LoVo (cell line): ENCODE measurements at regions not wholly inside any gene's neighbourhood (a gene's known extent, or its start where the extent isn't known, plus 50 kb on each side); places are given as distances from the start of the nearest gene placed in this dataset.

Experiments used
- DNase-seq: peaks from one replicate; pipeline ENCODE4 v3.0.0-alpha.2; 2016; ENCODE audit warnings: low spot score

DNA sequence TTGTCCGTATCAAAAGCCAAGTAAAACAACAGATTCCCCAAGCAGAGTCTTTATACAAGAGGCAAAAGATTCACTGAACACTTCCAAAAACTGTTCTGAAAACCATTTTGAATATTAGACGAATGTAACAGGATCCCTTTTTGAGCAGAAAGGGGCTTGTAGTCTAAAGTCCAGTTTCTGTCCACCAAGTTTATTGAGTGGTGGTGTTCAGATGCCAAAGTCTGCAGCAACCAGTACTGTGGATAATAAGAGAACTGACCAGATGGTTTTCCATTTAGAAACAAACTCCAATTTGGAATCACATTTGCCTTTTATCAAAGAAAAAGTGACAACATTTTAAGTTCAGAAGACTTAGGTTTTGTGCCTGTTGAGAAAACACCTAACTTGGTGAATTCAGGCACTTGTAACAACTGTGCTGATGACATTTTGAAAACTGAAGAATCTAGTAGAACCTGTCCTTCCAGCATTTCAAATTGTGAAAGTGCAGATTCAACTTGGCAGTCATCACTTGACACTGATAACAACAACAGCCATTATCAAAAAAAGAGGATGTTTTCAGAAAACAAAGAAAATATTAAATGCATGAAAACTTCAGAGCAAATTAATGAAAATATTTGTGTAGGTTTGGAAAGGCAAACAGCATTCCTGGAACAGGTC lies 217.1 kb downstream of the CSNK2A3 start:
- DNase-seq = no peak

DNA sequence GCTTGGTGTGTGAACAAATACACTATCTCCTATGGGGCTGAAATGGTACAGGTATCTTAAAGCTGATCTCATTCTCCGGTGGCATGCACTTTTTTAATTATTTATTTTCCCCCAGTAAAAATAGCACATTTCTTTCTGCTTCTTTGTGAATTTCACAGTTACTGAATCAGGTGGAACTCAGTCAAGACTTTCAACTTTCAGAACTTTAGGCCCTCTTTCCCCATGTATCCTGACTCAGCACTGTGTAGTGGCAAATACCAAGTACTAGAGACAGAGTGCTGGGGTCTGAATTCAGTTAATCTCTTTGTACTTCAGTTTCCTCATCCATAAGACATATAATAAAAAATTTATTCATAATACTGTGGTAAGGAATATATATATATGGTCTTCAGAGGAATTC lies 223.9 kb downstream of the CSNK2A3 start:
- no peak for DNase-seq

DNA sequence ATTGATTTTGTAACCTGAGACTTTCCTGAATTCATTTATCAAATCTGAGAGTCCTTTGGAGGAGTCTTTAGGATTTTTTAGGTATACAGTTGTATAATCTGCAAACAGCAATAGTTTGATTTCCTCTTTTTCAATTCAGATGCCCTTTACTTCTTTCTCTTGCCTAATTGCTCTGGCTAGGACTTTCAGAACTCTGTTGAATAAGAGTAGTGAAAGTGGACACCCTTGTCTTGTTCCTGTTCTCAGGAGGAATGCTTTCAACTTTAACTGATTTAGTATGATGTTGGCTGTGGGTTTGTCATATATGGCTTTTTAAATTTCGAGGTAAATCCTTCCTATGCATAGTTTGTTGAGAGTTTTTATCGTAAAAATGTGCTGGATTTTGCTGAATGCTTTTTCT lies 227.4 kb downstream of the CSNK2A3 start:
- DNase-seq = no peak

DNA sequence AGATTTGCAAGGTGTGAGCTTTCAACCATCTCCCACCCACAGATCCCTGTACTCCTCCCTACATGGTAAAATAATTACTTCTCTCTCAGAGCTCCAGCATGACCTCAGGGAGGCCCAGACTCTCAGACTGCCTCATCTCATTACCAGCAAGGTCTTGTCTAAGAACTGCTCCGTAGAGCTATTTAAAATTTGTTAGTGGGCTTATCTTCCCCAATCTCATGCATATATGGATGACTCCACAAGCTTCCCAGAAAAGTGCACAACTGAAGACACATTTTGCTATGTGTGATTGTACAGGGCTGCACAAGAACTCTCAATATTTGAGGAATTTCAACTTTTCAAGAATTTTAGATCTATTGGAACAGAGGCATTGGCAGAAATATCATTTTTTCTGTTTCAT lies 230.3 kb downstream of the CSNK2A3 start:
- DNase-seq = no peak

DNA sequence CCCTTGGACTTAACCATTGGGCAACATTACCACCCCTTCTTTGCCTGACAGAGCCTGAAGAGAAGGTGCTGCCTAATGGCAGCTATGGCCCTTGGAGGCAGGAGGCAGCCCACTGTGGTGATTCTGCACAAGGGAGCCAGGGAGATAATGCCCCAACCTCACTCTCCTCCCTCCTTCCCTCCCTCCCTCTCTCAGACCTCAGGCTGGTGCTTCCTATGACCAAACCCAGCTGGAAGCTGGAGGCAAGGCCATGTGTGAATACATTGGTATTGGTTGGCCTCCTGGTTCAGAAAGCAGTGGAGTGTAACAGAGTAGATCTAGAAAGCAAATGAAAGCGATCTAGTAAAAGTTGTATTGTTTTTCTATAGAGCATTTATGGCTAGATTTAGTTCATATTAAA lies 233.1 kb downstream of the CSNK2A3 start:
- no peak for DNase-seq

DNA sequence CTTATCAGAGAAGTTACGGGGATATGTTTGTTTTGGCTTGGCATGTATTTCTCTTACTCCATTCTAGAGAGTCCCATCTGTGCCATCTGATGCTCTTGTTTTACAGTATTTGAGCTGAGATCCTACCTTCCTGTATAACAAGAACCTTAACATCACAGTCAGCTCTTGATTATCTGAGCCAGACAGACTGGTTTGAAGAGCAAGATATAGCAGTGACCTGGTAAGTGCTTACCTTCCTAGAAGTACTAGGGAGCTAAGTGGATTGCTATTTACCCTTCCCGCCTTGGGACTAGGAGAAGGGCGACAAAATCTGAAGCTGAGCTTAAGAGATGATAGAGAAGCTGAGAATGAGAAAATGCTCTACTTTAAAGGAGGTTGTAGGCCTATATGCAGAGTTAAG lies 235.3 kb downstream of the CSNK2A3 start:
- DNase-seq = no peak

DNA sequence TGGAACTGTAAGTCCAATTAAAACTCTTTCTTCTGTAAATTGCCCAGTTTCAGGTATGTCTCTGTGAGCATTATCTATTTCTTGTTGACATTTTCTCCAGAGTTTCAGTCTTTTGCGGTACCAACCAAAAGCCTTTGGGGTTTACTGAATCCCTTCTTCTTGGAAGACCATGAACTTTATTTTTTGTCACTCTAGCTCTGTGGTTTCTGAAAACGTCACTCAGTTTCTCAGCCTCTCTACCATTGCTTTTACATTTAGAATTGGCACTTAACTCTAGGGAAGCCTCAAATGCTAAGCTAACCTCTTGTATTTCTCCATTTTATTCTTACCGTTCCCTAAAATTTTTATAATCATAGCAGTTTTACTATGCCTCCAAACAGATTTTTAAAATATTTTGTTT lies 237.6 kb downstream of the CSNK2A3 start:
- DNase-seq = no peak

DNA sequence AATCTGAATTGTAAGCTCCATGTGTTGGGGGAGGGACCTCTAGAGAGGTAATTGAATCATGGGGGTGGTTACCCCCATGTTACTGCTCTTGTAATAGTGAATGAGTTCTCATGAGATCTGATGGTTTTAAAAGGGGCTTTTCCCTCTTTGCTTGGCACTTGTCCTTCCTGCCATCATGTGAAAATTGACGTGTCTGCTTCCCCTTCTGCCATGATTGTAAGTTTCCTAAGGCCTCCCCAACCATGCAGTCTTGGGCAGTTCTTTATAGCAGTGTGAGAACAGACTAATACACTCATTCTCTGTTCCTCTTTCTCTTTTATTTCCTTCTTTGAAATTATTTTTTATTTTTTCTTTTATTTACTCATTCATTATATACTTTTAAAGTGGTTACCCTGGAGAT lies 239.4 kb downstream of the CSNK2A3 start:
- no peak for DNase-seq

DNA sequence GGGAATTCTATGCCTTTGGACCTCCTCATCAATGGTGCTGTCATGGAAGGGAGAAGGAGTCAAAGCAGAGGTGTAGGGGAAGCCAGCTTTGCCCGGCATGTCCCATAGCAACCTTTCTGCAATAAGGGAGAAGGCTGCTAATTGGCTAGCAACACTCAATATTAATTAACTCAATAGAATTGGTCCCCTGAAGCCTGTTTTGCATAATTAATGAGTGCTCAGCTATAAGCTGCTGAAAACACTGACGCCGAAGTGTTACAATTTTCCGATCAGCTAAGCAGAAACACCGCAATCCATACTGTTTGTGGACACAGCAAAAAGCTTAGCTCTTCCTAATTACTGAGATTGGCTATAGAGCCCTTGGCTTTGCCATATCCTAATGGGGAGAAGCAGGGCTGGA lies 245.0 kb downstream of the CSNK2A3 start:
- DNase-seq = no peak

DNA sequence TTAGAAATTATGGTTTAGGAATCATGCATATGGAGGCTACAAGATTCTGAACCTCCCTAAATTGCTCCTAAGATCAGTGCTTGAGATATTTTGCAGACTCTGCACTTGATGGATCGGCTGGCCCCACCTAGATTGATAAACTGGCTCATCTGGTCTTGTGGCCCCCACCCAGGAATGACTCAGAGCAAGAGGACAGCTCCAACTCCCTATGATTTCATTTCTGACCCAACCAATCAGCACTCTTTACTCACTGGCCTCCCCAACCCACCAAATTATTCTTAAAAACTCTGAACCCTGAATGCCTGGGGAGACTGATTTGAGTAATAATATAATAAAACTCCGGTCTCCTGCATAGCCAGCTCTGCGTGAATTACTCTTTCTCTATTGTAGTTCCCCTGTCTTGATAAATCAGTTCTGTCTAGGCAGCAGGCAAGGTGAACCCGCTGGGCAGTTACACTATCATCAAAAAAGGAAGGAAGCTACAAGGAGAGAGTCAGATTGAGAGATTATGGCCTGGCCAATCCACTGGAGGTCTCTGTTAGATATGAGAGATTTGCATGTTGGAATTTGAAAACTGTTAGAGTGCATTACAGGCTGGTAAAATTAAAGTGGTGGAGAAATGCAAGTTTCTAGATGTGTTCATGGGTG lies 245.8 kb downstream of the CSNK2A3 start:
- no peak for DNase-seq

DNA sequence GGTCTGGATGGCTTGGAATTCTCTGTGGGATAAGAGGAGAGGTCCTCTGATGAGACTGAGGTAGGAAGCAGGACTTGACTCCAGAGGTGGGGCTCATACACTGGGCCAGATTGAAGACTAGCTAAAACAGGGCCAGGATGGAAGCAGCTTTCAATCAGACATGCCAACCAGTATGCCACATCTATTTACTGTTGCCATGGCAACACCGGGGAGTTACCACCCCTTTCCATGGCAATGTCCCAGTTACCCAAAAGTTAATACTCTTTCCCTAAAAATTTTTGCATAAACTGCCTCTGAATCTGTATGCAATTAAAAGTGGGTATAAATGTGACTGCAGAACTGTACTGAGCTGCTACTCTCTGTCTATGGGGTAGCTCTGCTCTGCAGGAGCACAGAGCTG lies 247.5 kb upstream of the ZBED5 start:
- DNase-seq = no peak

DNA sequence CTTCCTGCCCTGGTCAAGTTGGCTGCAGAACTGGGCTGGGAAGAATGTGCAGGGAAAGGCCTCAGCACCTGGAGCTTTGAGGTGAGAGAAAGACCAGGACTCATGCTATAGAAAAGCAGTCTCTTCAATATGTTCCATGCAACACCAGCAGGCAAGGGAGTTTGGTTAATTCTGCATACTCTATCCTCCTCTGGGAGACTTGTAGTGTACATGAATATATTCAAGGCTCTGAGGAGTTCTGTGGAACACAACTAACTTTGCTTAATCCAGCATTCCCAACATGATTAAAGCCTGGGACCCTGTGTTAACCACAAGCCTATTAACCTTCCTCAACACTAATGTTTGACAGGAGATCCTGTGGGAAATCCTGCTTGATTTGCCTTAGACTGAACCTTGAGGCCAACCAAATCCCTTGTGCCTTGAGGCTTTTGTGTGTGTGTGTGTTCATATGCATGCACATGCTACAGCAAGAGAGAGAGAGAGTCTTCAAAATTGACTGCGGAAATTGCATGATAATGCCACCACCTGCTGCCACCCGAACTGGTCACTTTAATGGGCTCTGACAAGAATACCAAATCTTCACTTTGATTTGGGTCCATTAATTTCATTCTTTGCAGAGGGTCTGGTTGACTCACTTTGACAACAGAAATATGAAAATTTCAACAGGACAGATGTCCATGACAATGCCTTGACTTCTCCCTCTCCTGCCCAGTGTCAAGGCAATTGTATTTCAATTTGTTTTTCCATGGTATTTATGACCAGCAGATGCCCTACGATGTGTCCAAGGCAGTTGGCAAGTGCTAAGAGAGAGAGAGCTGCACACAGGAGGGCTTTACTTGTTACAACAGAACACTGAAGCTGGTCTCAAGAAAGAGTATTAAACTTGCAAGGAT lies 238.2 kb upstream of the ZBED5 start:
- no peak for DNase-seq

DNA sequence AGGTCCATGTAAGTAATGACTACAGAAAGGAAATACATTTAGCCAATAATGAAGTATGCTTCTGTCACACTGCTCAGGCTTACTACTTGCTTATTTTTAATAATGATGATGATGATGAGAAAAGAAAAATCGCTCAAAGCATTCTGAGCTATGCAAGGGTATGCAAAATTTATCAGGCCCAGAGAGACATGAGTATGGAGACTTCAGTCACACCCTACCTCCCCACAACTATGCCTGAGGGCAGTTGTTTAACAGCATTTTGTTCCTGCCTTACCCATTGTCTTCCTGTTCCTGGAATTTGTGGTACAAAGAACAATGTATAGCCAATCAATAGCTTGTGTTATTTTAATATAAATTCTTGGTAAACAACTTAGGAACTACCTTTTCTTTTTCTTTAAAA lies 232.6 kb upstream of the ZBED5 start:
- no peak for DNase-seq

DNA sequence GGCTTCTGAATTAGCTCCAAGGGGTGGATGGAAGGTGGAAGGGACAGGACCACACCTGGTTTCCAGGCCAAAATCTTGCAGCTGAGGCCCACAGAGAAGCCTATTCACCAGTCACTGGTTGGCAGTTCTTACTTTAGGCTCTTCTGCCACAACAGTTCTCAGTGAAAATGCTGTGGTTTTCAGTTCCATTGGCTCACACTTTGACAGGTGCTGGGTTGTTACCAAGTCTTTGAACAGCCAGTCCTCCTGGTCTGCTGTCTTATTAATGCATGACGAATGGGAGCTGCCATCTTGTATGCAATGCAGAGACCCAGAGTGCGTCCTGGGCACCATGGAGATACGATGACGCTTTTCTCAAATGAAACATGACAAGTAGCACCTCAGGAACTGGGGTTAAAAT lies 232.0 kb upstream of the ZBED5 start:
- DNase-seq = no peak

DNA sequence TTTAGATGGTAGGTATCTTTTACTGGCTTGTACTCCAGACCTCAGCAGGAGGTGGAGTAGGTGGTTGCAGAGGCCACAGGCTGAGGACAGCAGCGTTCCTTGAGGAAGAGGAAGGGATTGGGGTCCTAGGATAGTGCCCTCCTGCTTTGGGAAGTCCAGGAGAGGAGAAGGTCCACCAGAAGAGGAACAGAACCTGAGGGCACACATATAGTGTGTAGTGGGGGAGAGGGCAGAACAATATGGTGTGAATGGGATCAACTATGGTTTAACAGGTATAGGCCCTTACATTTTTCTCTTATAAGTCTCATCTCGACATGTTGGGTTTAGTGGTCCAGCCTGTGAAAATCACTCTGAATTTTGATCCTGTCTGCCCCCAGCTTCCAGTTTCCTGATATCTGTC lies 229.1 kb upstream of the ZBED5 start:
- DNase-seq = no peak

DNA sequence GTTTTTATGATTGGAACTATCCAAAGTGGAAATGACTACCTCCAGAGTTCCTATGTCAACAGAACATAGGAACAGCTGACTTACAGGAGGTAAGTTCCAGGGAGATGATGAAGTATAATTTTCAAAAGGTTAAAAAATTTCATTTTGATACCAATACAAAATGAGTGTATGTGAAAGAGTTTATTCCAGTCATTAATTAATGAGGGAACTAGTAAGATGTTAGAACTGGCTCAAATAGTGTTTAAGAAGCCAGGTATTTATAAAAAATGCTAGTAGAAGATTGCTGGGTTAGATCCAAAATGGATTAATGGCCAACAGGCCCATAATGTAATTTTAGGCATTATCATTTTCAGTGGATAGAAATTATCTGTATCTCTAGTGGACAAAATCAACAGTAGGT lies 227.7 kb upstream of the ZBED5 start:
- DNase-seq = no peak

DNA sequence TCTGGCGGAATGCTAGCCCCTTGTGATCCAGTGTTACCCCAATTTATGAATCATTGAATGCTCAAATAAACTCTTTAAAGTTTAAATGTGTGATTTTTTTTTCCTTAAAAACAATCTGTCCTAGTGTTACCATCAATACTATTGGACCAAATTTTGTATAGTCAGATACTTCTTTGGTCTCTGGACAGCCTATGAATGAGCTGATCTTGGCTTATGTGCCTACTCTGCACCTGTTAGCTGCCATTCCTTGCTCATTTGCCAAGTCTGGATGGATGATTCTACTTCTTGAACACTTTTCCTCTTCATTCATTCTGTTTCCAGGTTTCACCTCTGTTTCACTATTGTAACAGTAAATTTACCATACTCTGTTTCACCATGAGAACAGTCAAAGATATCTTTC lies 226.5 kb upstream of the ZBED5 start:
- no peak for DNase-seq

DNA sequence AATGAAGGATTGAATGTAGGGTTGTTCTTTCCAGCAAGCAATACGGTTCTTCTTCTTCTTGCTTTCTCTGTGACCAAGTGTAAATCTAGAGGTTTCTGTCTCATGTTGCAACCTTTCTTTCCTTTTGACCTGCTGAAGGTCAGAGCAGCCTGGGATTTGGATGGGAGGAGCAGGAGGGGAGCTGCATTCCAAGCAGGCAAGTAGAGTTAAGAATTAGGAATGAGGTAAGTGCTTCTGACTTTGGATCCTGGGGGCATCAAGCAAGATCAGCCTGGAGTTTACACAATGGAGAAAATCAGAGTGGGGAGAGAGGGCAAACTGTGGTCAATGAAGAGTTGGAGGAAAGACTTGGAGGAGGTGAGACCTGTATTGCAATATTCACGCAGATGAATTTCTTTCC lies 225.6 kb upstream of the ZBED5 start:
- DNase-seq = no peak

DNA sequence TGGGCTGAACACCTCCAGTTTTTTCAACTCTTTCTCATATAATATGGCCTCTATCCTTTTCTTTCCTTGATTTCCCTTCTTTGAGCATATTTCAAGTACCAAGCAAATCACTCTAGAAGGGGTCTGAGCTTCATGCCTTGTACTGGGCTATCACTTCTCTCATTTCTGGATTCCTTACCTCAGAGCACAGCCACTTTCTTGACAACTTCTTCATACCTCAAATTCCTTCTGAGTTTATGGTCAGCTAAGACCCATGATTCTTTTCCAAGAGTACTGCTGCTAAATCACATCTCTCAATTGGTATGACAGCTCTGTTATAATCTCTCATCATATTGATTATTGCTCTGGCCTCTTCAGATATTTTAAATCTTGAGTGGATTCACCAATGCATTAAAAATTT lies 224.8 kb upstream of the ZBED5 start:
- DNase-seq = no peak

DNA sequence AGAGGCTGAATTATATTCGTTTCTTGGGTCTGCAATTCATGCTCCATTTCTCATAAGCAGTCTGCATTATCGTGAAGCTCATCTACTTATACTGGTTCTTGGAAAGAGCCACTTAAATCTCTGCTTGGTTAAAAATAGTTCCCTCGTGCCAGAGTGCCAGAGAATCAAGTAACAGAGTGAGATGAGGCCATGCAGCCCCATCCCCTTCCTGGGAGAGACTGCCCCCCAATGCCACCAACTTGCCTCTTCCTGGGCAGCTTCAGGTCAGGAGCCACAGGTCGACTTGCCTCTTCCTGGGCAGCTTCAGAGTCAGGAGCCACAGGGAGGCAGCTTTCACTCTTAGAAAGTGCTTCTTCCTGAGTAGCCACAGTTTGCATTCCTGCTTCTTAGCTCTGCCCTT lies 223.9 kb upstream of the ZBED5 start:
- DNase-seq = no peak

DNA sequence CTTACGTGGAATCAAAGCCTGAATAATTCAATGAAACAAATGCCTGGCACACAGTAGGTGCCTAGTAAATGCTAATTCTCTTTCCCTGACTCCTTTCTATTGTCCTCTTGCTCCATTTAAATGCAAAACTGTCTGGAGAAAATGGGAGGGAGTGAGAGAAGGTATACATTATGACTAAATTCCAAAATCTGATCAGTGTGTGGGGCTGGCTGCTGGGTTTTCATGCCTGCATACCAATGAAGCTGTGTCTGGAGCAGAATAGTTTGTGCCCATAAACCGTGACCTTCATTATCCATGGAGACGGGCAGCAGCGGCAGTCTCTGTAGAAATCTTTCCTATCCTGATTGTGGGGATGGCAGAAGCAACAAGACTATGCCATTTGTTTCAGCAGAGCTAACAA lies 223.4 kb upstream of the ZBED5 start:
- DNase-seq = no peak

DNA sequence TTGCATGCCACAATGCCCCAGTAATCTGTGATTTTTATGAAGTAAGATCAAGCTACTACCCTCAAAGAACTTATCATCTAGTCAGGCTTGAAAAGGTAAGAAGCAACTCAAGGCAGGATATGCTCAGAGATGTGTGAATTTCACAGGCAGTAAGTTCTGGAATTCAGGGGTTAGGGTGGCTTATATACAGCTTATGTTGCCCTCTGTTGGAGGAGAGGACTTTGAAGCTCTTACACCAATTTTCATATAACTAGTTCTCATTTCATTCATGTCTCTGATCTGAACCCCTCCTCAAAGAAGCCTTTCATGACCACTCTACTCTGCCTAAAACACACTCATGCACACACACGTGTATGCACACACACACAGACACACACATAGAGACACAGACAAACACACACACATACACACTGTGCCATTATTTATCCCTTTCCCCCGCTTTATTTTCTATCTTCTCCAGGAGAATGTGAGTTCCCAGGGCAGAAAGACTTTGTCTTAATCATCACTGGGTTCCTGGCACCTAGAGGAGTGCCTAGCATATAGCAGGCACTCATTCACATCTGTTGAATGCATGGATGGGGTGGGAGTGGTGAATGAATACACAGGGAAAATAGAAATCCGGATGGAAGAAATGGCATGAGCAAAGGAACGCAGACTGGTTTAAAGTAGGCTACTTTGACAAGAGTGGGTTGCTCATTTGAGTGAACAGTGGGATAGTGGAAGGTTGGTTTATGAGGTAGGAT lies 220.7 kb upstream of the ZBED5 start:
- DNase-seq = no peak

DNA sequence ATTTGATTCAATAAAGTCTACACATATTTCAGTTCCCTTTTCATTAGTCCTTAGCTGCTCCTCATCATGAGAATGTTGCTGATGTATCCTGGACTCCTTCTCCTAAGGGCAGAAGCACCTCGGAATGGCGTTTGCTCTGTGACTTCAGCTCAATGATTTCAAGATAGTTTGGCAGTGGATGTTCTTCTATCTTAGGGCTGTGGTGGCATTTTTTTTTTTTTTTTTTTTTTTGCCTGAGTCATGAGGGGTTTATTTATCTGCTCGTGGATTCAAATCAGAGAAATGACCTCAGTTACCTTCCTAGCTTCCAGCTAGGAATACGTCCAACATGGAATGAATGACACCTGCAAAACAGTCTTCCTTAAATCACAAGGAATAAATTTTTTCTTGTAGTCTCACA lies 220.0 kb upstream of the ZBED5 start:
- DNase-seq = no peak
